Osteocyte (in vitro differentiated cells): ENCODE measurements at regions not wholly inside any gene's neighbourhood (a gene's known extent, or its start where the extent isn't known, plus 50 kb on each side); places are given as distances from the start of the nearest gene placed in this dataset.

Experiments used
- DNase-seq: peaks from one replicate; pipeline ENCODE4 v3.0.0; 2021; ENCODE audit warnings: mixed read lengths; ENCODE audit not compliant: unreplicated experiment; ENCODE audit errors: extremely low spot score
- H3K27ac Mint-ChIP-seq: one replicate; pipeline ENCODE4 v1.8.0; 2021; ENCODE audit warnings: mild to moderate bottlenecking, mixed read lengths; ENCODE audit not compliant: unreplicated experiment
- H3K27me3 Mint-ChIP-seq: one replicate; pipeline ENCODE4 v1.8.0; 2021; ENCODE audit warnings: mixed read lengths; ENCODE audit not compliant: unreplicated experiment
- H3K36me3 Mint-ChIP-seq: one replicate; pipeline ENCODE4 v1.8.0; 2021; ENCODE audit warnings: mixed read lengths; ENCODE audit not compliant: unreplicated experiment
- H3K4me1 Mint-ChIP-seq: one replicate; pipeline ENCODE4 v1.8.0; 2021; ENCODE audit warnings: mixed read lengths; ENCODE audit not compliant: unreplicated experiment
- H3K4me3 Mint-ChIP-seq: one replicate; pipeline ENCODE4 v1.8.0; 2021; ENCODE audit warnings: mild to moderate bottlenecking, moderate library complexity, mixed read lengths; ENCODE audit not compliant: unreplicated experiment
- H3K9me3 Mint-ChIP-seq: one replicate; pipeline ENCODE4 v1.8.0; 2021; ENCODE audit warnings: mixed read lengths; ENCODE audit not compliant: unreplicated experiment
- TF ChIP-seq, protein P1 (sequence below): fragments of 200-600 bp; sonication (generic); IDR thresholded peaks from 2 replicates; pipeline ENCODE4 v1.5.0; 2021; ENCODE audit warnings: antibody characterized with exemption, mild to moderate bottlenecking, moderate library complexity

DNA sequence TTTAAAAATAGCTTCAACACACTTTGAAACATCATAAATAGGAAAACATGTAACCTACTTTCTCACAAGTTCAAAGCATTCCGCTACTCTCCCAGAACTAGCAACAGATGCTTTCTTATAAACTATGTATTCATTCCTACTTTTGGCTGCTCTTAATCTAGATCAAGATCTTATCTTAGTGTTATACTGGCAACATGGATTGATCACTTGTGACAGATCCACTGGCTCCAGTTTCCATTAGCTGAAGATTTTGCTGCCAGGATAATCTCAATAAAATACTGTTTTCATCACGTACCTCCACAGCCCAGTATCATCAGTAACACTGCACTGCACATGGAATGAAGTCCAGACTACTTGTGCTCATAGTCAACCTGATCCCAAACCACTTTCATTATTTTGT, 491.7 kb upstream of the AGTR1 start:
- no peak for DNase-seq
- Mint-ChIP-seq H3K36me3 (no peaks in the 10 kb centered on the region), H3K9me3 (no peaks in the 10 kb centered on the region), H3K4me3 (no peak overlapping the region), H3K4me1 (peaks cover 14% of the 10 kb centered on the region), H3K27me3 (no peaks in the 10 kb centered on the region), H3K27ac (no peak overlapping the region)
- TF ChIP-seq, protein P1, sequence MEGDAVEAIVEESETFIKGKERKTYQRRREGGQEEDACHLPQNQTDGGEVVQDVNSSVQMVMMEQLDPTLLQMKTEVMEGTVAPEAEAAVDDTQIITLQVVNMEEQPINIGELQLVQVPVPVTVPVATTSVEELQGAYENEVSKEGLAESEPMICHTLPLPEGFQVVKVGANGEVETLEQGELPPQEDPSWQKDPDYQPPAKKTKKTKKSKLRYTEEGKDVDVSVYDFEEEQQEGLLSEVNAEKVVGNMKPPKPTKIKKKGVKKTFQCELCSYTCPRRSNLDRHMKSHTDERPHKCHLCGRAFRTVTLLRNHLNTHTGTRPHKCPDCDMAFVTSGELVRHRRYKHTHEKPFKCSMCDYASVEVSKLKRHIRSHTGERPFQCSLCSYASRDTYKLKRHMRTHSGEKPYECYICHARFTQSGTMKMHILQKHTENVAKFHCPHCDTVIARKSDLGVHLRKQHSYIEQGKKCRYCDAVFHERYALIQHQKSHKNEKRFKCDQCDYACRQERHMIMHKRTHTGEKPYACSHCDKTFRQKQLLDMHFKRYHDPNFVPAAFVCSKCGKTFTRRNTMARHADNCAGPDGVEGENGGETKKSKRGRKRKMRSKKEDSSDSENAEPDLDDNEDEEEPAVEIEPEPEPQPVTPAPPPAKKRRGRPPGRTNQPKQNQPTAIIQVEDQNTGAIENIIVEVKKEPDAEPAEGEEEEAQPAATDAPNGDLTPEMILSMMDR = no peak

- Mint-ChIP-seq H3K27me3 (no peaks in the 10 kb centered on the region), H3K9me3 (no peaks in the 10 kb centered on the region), H3K4me3 (no peak overlapping the region), H3K4me1 (peaks cover 14% of the 10 kb centered on the region), H3K36me3 (no peaks in the 10 kb centered on the region), H3K27ac (no peak overlapping the region)
- TF ChIP-seq, protein P1 = no peak
- DNase-seq = no peak
Observed at GRCh38 chr3:148206446-148206845, 491.3 kb upstream of the AGTR1 start.

DNA sequence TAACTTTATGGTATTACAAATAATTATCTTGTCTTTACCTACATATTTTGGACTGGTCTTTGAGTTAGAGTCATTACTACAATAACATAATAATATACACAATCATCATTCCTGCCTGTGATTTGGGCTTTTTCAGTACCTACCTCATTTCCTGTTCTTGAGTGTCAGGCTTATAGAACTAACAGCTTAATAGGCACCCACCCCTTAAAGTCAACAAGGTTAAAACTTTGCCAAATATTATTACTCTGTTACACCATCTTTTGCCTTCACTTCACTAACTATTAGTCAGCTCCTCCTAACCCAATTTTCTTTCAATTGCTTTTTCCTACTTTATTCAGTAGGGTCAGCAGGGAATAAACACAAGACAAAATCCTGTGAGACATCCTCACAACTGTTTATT, 488.7 kb upstream of the AGTR1 start:
- Mint-ChIP-seq H3K36me3 (no peaks in the 10 kb centered on the region), H3K27ac (no peak overlapping the region), H3K27me3 (no peaks in the 10 kb centered on the region), H3K9me3 (no peaks in the 10 kb centered on the region), H3K4me3 (no peak overlapping the region), H3K4me1 (peaks cover 6% of the 10 kb centered on the region)
- TF ChIP-seq, protein P1 = no peak
- DNase-seq = no peak

- H3K27ac Mint-ChIP-seq = no peak overlapping the region
- no peak for DNase-seq
- no peaks in the 10 kb centered on the region for H3K36me3 Mint-ChIP-seq
- no peaks in the 10 kb centered on the region for H3K9me3 Mint-ChIP-seq
- H3K4me1 Mint-ChIP-seq = no peaks in the 10 kb centered on the region
- no peaks in the 10 kb centered on the region for H3K27me3 Mint-ChIP-seq
- TF ChIP-seq, protein P1 = no peak
- H3K4me3 Mint-ChIP-seq = no peak overlapping the region
Observed at GRCh38 chr3:148211725-148212124, 486.0 kb upstream of the AGTR1 start.

- TF ChIP-seq, protein P1 = no peak
- Mint-ChIP-seq H3K9me3 (no peaks in the 10 kb centered on the region), H3K4me1 (no peaks in the 10 kb centered on the region), H3K27ac (no peak overlapping the region), H3K27me3 (no peaks in the 10 kb centered on the region), H3K36me3 (no peaks in the 10 kb centered on the region), H3K4me3 (no peak overlapping the region)
- no peak for DNase-seq
Observed at GRCh38 chr3:148214705-148215104, 483.0 kb upstream of the AGTR1 start.
